ENCODE measurements at regions not wholly inside any gene's neighbourhood (a gene's known extent, or its start where the extent isn't known, plus 50 kb on each side); places are given as distances from the start of the nearest gene placed in this dataset.

DNA sequence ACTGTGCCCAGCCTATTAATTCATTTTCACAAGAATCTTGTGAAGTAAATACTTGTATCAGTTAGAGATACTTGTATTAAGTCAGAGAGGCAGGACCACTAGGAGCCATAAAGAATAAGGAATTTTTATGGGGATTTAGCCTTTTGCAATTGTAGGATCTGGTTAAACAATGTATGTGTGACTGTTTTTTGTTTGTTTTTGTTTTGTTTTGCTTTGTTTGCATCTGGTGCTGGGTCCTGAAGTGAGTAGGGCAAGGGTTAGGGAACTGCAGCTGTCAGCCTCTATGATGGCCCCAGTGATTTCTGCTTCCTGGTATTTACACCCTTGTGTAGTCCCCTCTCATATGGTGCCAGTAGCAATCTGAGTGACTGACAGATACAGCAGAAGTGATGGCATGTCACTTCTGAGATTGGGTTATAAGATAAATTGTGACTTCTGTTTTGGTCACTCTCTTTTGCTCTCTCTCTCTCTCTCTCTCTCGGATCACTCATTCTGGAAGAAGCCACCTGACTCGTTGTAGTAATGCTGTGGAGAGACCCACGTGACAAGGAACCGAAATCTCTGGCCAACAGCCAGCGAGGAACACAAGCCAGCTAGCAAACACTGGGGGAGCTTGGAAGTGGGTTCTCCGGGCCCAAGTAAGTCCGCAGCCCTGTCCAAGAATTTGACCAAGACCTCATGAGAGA is 96.2 kb upstream of the MARK1 start:
- TF ChIP-seq, protein P1, sequence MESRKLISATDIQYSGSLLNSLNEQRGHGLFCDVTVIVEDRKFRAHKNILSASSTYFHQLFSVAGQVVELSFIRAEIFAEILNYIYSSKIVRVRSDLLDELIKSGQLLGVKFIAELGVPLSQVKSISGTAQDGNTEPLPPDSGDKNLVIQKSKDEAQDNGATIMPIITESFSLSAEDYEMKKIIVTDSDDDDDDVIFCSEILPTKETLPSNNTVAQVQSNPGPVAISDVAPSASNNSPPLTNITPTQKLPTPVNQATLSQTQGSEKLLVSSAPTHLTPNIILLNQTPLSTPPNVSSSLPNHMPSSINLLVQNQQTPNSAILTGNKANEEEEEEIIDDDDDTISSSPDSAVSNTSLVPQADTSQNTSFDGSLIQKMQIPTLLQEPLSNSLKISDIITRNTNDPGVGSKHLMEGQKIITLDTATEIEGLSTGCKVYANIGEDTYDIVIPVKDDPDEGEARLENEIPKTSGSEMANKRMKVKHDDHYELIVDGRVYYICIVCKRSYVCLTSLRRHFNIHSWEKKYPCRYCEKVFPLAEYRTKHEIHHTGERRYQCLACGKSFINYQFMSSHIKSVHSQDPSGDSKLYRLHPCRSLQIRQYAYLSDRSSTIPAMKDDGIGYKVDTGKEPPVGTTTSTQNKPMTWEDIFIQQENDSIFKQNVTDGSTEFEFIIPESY (IDR thresholded peaks at IDR 0.05): no peak
- TF ChIP-seq, protein P2, sequence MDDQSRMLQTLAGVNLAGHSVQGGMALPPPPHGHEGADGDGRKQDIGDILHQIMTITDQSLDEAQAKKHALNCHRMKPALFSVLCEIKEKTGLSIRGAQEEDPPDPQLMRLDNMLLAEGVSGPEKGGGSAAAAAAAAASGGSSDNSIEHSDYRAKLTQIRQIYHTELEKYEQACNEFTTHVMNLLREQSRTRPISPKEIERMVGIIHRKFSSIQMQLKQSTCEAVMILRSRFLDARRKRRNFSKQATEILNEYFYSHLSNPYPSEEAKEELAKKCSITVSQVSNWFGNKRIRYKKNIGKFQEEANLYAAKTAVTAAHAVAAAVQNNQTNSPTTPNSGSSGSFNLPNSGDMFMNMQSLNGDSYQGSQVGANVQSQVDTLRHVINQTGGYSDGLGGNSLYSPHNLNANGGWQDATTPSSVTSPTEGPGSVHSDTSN (IDR thresholded peaks at IDR 0.05; ENCODE audit: insufficient replicate concordance, low read depth, low read length): no peak
- TF ChIP-seq, protein P3, sequence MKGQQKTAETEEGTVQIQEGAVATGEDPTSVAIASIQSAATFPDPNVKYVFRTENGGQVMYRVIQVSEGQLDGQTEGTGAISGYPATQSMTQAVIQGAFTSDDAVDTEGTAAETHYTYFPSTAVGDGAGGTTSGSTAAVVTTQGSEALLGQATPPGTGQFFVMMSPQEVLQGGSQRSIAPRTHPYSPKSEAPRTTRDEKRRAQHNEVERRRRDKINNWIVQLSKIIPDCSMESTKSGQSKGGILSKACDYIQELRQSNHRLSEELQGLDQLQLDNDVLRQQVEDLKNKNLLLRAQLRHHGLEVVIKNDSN (IDR thresholded peaks at IDR 0.05; ENCODE audit: borderline replicate concordance, extremely low read length, insufficient read depth, low read depth, low read length): no peak
- no peak for TF ChIP-seq SPI1 (IDR thresholded peaks at IDR 0.05; ENCODE audit: borderline replicate concordance, insufficient read depth, low read depth, low read length)
